ENCODE measurements at regions not wholly inside any gene's neighbourhood (a gene's known extent, or its start where the extent isn't known, plus 50 kb on each side); places are given as distances from the start of the nearest gene placed in this dataset.

DNA sequence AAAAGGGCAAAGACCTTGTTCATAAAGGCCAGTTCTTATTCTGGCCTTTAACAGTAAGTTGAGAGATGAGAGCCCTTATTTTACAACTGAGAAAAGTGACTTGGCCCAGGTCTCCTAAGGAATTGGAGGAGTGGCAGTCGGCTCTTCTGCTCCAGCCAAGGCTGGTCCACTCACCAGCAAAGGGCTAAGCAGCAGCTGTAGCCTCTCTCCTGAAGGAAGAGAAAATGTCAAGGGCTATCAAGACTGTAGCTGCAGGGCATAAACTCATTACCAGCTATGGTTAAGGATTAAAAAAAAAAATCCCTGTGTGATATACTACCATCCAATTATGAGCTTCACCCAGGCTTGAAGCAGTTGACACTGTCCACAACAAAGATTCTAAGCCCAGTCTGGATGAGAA lies 138.6 kb upstream of the RAD23B start:
- TF ChIP-seq, protein P1, sequence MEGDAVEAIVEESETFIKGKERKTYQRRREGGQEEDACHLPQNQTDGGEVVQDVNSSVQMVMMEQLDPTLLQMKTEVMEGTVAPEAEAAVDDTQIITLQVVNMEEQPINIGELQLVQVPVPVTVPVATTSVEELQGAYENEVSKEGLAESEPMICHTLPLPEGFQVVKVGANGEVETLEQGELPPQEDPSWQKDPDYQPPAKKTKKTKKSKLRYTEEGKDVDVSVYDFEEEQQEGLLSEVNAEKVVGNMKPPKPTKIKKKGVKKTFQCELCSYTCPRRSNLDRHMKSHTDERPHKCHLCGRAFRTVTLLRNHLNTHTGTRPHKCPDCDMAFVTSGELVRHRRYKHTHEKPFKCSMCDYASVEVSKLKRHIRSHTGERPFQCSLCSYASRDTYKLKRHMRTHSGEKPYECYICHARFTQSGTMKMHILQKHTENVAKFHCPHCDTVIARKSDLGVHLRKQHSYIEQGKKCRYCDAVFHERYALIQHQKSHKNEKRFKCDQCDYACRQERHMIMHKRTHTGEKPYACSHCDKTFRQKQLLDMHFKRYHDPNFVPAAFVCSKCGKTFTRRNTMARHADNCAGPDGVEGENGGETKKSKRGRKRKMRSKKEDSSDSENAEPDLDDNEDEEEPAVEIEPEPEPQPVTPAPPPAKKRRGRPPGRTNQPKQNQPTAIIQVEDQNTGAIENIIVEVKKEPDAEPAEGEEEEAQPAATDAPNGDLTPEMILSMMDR (IDR thresholded peaks at IDR 0.05) = no peak
- TF ChIP-seq EZH2 (IDR thresholded peaks at IDR 0.05; ENCODE audit: borderline replicate concordance, insufficient read depth, low read depth, low read length, poor library complexity, severe bottlenecking) = no peak
